ENCODE measurements at regions not wholly inside any gene's neighbourhood (a gene's known extent, or its start where the extent isn't known, plus 50 kb on each side); places are given as distances from the start of the nearest gene placed in this dataset.

GRCh38 chr16:73732681-73733080 is 563.9 kb upstream of the PSMD7 start:
- TF ChIP-seq CTCF (IDR thresholded peaks at IDR 0.05; ENCODE audit: low read length) (no peak), EZH2 (IDR thresholded peaks at IDR 0.05; ENCODE audit: borderline replicate concordance, low read length) (no peak)
